ENCODE measurements at regions not wholly inside any gene's neighbourhood (a gene's known extent, or its start where the extent isn't known, plus 50 kb on each side); places are given as distances from the start of the nearest gene placed in this dataset.

DNA sequence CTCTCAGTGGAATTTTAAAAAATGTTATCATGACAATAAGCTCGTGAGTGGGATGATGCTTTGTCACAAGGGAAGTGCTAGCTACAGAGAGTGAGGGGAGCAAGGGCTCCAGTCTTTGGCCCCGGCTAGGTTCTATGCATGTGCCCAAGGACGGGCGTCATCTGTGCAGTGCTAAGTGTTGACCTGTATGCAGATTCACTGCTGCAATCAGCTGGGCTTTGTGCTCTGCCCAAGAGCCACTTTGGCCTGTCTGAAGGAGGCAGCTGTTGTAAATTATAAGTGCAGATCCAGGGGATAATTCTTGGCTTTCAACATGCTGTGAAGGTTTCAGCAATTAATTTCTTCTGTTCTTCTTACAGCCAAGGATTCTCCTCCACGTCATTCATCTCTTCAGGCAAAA is 268.6 kb downstream of the PSAT1 start:
- TF ChIP-seq, protein P1, sequence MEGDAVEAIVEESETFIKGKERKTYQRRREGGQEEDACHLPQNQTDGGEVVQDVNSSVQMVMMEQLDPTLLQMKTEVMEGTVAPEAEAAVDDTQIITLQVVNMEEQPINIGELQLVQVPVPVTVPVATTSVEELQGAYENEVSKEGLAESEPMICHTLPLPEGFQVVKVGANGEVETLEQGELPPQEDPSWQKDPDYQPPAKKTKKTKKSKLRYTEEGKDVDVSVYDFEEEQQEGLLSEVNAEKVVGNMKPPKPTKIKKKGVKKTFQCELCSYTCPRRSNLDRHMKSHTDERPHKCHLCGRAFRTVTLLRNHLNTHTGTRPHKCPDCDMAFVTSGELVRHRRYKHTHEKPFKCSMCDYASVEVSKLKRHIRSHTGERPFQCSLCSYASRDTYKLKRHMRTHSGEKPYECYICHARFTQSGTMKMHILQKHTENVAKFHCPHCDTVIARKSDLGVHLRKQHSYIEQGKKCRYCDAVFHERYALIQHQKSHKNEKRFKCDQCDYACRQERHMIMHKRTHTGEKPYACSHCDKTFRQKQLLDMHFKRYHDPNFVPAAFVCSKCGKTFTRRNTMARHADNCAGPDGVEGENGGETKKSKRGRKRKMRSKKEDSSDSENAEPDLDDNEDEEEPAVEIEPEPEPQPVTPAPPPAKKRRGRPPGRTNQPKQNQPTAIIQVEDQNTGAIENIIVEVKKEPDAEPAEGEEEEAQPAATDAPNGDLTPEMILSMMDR (IDR thresholded peaks at IDR 0.05; ENCODE audit: insufficient read depth, low read depth, low read length) = no peak
- no peak for TF ChIP-seq EZH2 (IDR thresholded peaks at IDR 0.05; ENCODE audit: insufficient read depth, low read length)

Data from astrocyte (in vitro differentiated cells and primary cell).